Heart right ventricle (tissue), 16 donors: ENCODE measurements at regions not wholly inside any gene's neighbourhood (a gene's known extent, or its start where the extent isn't known, plus 50 kb on each side); places are given as distances from the start of the nearest gene placed in this dataset.

Source experiments
- ATAC-seq, 8 donors: fragments of 200-7000 bp; cut with Tn5 transposase; one replicate each; pipeline ENCODE4 v1.9.1; 2020; ENCODE audit warnings: mild to moderate bottlenecking in 8 of 8, moderate library complexity in 8 of 8, moderate number of reproducible peaks in 1 of 8
- DNase-seq, 2 donors: peaks; one replicate each; pipeline ENCODE4 v3.0.0-alpha.2; 2020
- H3K27ac ChIP-seq, 10 donors: fragments of 200-600 bp; sonication (generic) in 2 of 10; one replicate each; pipeline versions ENCODE4 v1.5.0 to v1.8.0; 2020 to 2022; ENCODE audit warnings: mild to moderate bottlenecking in 3 of 10
- H3K27me3 ChIP-seq, 7 donors: fragments of 200-600 bp; one replicate each; pipeline ENCODE4 v1.8.0; 2021 to 2022; ENCODE audit warnings: mild to moderate bottlenecking in 2 of 7
- H3K36me3 ChIP-seq, 9 donors: fragments of 200-600 bp; sonication (generic) in 1 of 9; one replicate each; pipeline versions ENCODE4 v1.5.0 to v1.8.0; 2020 to 2022; ENCODE audit warnings: mild to moderate bottlenecking in 2 of 9
- H3K4me1 ChIP-seq, 9 donors: fragments of 200-600 bp; sonication (generic) in 1 of 9; one replicate each; pipeline versions ENCODE4 v1.5.0 to v1.8.0; 2020 to 2022; ENCODE audit warnings: mild to moderate bottlenecking in 4 of 9
- H3K4me3 ChIP-seq, 10 donors: fragments of 200-600 bp; sonication (generic) in 2 of 10; one replicate each; pipeline versions ENCODE4 v1.5.0 to v1.8.0; 2020 to 2022; ENCODE audit warnings: mild to moderate bottlenecking in 7 of 10, moderate library complexity in 2 of 10
- H3K9me3 ChIP-seq, 11 donors: fragments of 200-600 bp in 10 of 11; sonication (generic) in 2 of 11; one replicate each; pipeline versions ENCODE4 v1.5.0 to v1.8.0; 2013 to 2022; ENCODE audit warnings: mild to moderate bottlenecking in 2 of 11, control low read depth in 1 of 11, moderate library complexity in 1 of 11
- CTCF ChIP-seq, 9 donors: fragments of 200-600 bp; sonication (generic) in 2 of 9; IDR thresholded peaks; one replicate each; pipeline versions ENCODE4 v1.5.0 to v1.8.0; 2021 to 2022; ENCODE audit warnings: antibody characterized with exemption in 9 of 9, mild to moderate bottlenecking in 5 of 9, moderate library complexity in 1 of 9
- WGBS, 2 donors: extraction: QIAGEN DNeasy Blood & Tissue Kit; methylation state at CpG; one replicate each; pipeline ENCODE4 v1.1.7; 2013; ENCODE audit warnings: inconsistent platforms in 1 of 2; 5-methylcytosine and 5-hydroxymethylcytosine counted together
- intact Hi-C, 10 donors: fragments of 100-400 bp; cut with DNase I; formaldehyde crosslinking; loops; one replicate each; pipeline versions ENCODE4 v1.11.1 to v1.14.2; 2022
- donor health status: Arrhythmogenic right ventricular cardiomyopathy.
- donor health status: ischemic (EF 13 %, LVEDD 7.1; RV severe dilation, severe dysfunction).
- donor health status: healthy with polysubstance abuse.
- donor health status: DM: no; HTN: yes; CAD: no.
- donor health status: DM: no; HTN: no; CAD: no.
- donor health status: ischemic (EF 25% LVEDD 6.9; RV normal size, moderate dysfunction).
- donor health status: ischemic (EF 25% LVEDD 5.7; RV mildly dilated, moderate dysfunction).
- donor health status: healthy.
- donor health status: DM: yes; HTN: yes; CAD: no.
- donor health status: Ischemic cardiomyopathy.
- donor health status: ischemic (EF 35%, LVEDD 5.7; RV mildly dilated, moderate dysfunction).
- donor health status: nonischemic (EF 11% LVEDD 7.7; RV severe dilation, severe dysfunction).
- donor health status: DM: yes; HTN: yes; CAD: no.
- donor health status: PGD.
- donor health status: ischemic (EF 29% LVEDD 5.4; RV normal size, mild dysfunction).
- donor health status: nonischemic (EF 23%, LVEDD 6.1; RV moderate dilation, normal function).

DNA sequence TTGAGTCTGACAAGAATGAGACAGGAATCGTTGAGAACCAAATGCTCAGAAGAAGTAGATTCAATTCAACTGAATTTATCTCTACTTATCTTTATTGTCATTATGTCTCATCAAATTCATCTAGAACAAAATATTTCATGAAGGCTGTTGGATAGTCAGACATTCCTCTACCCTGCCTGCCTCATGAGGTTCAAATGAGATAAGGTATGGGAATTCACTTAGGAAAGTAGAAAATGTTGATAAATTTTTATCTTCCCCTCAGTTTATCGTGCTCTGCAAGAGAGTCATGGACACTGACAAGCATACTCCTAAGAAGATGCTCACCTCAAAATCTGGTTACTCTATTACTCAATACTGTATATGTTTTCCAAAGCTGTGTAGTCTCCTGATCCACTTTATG is 149.7 kb upstream of the CDIN1 start:
- Histone ChIP-seq H3K9me3 (no peaks in the 10 kb centered on the region), H3K27me3 (no peaks in the 10 kb centered on the region), H3K36me3 (no peaks in the 10 kb centered on the region), H3K4me3 (no peak overlapping the region), H3K27ac (no peak overlapping the region), H3K4me1 (peaks cover 0 to 8% (median 0%) of the 10 kb centered on the region in 9 donors)
- ATAC-seq (no peak), DNase-seq (no peak)
- 76 to 82% methylated on average over 2 of the region's 2 CpGs for WGBS, 2 donors
- intact Hi-C loops = loop anchor here in 1 of 10 donors (10.0 kb wide), 1 partner anchor 535 kb away; no protein-coding TSS in a partner anchor
- TF ChIP-seq CTCF (IDR thresholded peaks at IDR 0.05) = no peak

DNA sequence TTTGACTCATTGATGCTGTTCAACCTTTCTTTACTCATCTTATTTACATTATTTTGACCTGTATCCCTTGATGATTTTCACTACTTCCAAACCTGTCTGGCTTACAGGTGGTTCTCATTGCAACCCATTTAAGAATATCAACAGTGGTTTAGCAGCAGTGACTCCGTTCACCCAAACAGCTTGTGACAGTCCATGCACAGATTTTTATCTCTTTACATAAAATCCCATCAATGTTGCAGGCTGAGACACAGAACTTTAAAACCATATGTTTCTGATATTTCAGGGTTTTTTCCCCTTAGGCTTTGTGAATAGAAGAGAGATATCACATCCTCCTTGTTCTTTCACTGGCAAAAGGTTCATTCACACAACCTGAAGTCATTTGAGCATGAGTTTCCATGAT is 149.1 kb upstream of the CDIN1 start:
- no peak overlapping the region for H3K4me3 ChIP-seq
- 90 to 97% methylated on average over 1 of the region's 1 CpG for WGBS, 2 donors
- intact Hi-C loops = no loop called here
- H3K9me3 ChIP-seq = no peaks in the 10 kb centered on the region
- no peak for TF ChIP-seq CTCF (IDR thresholded peaks at IDR 0.05)
- peaks cover 0 to 8% (median 0%) of the 10 kb centered on the region in 9 donors for H3K4me1 ChIP-seq
- no peaks in the 10 kb centered on the region for H3K36me3 ChIP-seq
- DNase-seq (no peak), ATAC-seq (no peak)
- no peak overlapping the region for H3K27ac ChIP-seq
- no peaks in the 10 kb centered on the region for H3K27me3 ChIP-seq

GRCh38 chr15:36430726-36431265 is 148.6 kb upstream of the CDIN1 start:
- intact Hi-C loops = no loop called here
- Histone ChIP-seq H3K27me3 (no peaks in the 10 kb centered on the region), H3K9me3 (no peaks in the 10 kb centered on the region), H3K4me1 (peaks cover 0 to 8% (median 0%) of the 10 kb centered on the region in 9 donors), H3K4me3 (no peak overlapping the region), H3K36me3 (no peaks in the 10 kb centered on the region), H3K27ac (no peak overlapping the region)
- TF ChIP-seq CTCF (IDR thresholded peaks at IDR 0.05) = no peak
- WGBS, 2 donors = 92% methylated on average over 4 of the region's 4 CpGs
- no peak for DNase-seq
- no peak for ATAC-seq

DNA sequence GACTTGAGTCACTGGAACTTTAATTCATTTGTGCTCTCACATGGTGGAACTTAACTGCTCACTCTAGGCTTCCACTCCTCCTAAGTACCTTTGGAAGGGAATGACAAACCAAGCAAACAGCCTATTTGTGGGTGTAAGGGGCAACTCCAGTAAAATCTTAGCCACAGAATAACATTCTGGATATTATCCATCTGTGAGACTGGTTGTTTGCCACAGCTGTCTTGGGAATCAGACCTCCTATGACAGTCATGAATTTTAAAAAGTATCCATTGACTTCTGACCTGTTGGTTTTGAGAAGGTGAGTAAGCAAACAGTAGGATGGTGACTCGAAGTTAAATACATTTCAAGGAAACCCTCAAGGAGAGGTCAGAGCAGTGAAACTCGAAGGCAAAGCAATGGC is 147.3 kb upstream of the CDIN1 start:
- TF ChIP-seq CTCF (IDR thresholded peaks at IDR 0.05) = no peak
- no peaks in the 10 kb centered on the region for H3K9me3 ChIP-seq
- intact Hi-C loops = no loop called here
- no peaks in the 10 kb centered on the region for H3K36me3 ChIP-seq
- H3K27me3 ChIP-seq = no peaks in the 10 kb centered on the region
- 83 to 92% methylated on average over 2 of the region's 2 CpGs for WGBS, 2 donors
- DNase-seq = no peak
- H3K4me1 ChIP-seq = peaks cover 0 to 8% (median 0%) of the 10 kb centered on the region in 9 donors
- no peak overlapping the region for H3K27ac ChIP-seq
- H3K4me3 ChIP-seq = no peak overlapping the region
- ATAC-seq = no peak
